CD8-positive, alpha-beta memory T cell (primary cell): ENCODE measurements at regions not wholly inside any gene's neighbourhood (a gene's known extent, or its start where the extent isn't known, plus 50 kb on each side); places are given as distances from the start of the nearest gene placed in this dataset.
A peak's percentile ranks its signal among the peaks of the same experiment; 100 is the strongest.

ENCODE experiments used
- CTCF ChIA-PET: fragments of 350-600 bp; sonication (Branson Sonifier 250); formaldehyde crosslinking; loops from one replicate; lab custom pipeline; 2021; ENCODE audit warnings: antibody characterized with exemption; lab: Charles Lee
- POLR2A ChIA-PET: fragments of 350-600 bp; sonication (Branson Sonifier 250); formaldehyde crosslinking; loops from one replicate; lab custom pipeline; 2021; ENCODE audit warnings: antibody characterized with exemption; lab: Charles Lee
- DNase-seq, 5 donors: peaks; one replicate each; pipeline versions ENCODE4 v3.0.0 to v3.0.0-alpha.2; 2020 to 2022; ENCODE audit warnings: mixed read lengths in 1 of 5
- H3K27ac ChIP-seq: one replicate; pipeline ENCODE4 v1.7.0; 2013; ENCODE audit warnings: low read depth, mild to moderate bottlenecking, low read length, moderate library complexity
- H3K27me3 ChIP-seq: 2 replicates; pipeline ENCODE4 v1.7.0; 2013; ENCODE audit warnings: low read length, mild to moderate bottlenecking; ENCODE audit not compliant: insufficient read depth, poor library complexity, severe bottlenecking
- H3K36me3 ChIP-seq: 2 replicates; pipeline ENCODE4 v1.7.0; 2013; ENCODE audit warnings: mild to moderate bottlenecking, low read length, moderate library complexity; ENCODE audit not compliant: insufficient read depth
- H3K4me1 ChIP-seq: 2 replicates; pipeline ENCODE4 v1.7.0; 2013; ENCODE audit warnings: mild to moderate bottlenecking, low read length, moderate library complexity; ENCODE audit not compliant: insufficient read depth
- H3K4me3 ChIP-seq: 2 replicates; pipeline ENCODE4 v1.7.0; 2013; ENCODE audit warnings: mild to moderate bottlenecking, low read length
- H3K9me3 ChIP-seq: 2 replicates; pipeline ENCODE4 v1.7.0; 2013; ENCODE audit warnings: mild to moderate bottlenecking, low read length
- H3K27ac Mint-ChIP-seq, 8 donors: one replicate each; pipeline ENCODE4 v1.8.0; 2020 to 2021; ENCODE audit warnings: mixed read lengths in 8 of 8, mild to moderate bottlenecking in 6 of 8, inconsistent platforms in 3 of 8, moderate library complexity in 3 of 8
- H3K27me3 Mint-ChIP-seq, 2 donors: one replicate each; pipeline ENCODE4 v1.8.0; 2020 to 2021; ENCODE audit warnings: mixed read lengths in 2 of 2, mild to moderate bottlenecking in 1 of 2, moderate library complexity in 1 of 2
- H3K36me3 Mint-ChIP-seq, 3 donors: one replicate each; pipeline ENCODE4 v1.8.0; 2020 to 2021; ENCODE audit warnings: mixed read lengths in 3 of 3, inconsistent platforms in 1 of 3, mild to moderate bottlenecking in 1 of 3
- H3K4me1 Mint-ChIP-seq, 3 donors: one replicate each; pipeline ENCODE4 v1.8.0; 2020 to 2021; ENCODE audit warnings: mixed read lengths in 3 of 3, inconsistent platforms in 1 of 3, mild to moderate bottlenecking in 1 of 3
- H3K4me3 Mint-ChIP-seq, 7 donors: one replicate each; pipeline ENCODE4 v1.8.0; 2020 to 2021; ENCODE audit warnings: mixed read lengths in 7 of 7, mild to moderate bottlenecking in 6 of 7, moderate library complexity in 4 of 7, inconsistent platforms in 2 of 7
- H3K9me3 Mint-ChIP-seq, 5 donors: one replicate each; pipeline ENCODE4 v1.8.0; 2020 to 2022; ENCODE audit warnings: mixed read lengths in 5 of 5, mild to moderate bottlenecking in 3 of 5, moderate library complexity in 2 of 5, inconsistent platforms in 1 of 5

GRCh38 chr2:8174641-8175257 lies 507.1 kb upstream of the ID2 start:
- peaks cover 0 to 1% of the 10 kb centered on the region in 2 donors for H3K27me3 Mint-ChIP-seq
- H3K27ac Mint-ChIP-seq = peak overlapping the region in 1 of 8 donors; percentile 74

GRCh38 chr2:8176887-8177286 lies 505.0 kb upstream of the ID2 start:
- Histone ChIP-seq H3K27ac (no peak overlapping the region), H3K9me3 (no peaks in the 10 kb centered on the region), H3K27me3 (no peaks in the 10 kb centered on the region), H3K4me3 (no peak overlapping the region), H3K36me3 (no peaks in the 10 kb centered on the region), H3K4me1 (no peaks in the 10 kb centered on the region)
- no peak overlapping the region for H3K4me3 Mint-ChIP-seq
- ChIA-PET POLR2A (no interaction called here), CTCF (no interaction called here)
- H3K27ac Mint-ChIP-seq = no peak overlapping the region
- H3K36me3 Mint-ChIP-seq = peaks cover 0 to 41% (median 2%) of the 10 kb centered on the region in 3 donors
- no peak for DNase-seq
- no peaks in the 10 kb centered on the region for H3K4me1 Mint-ChIP-seq
- peaks cover 0 to 1% of the 10 kb centered on the region in 2 donors for H3K27me3 Mint-ChIP-seq
- H3K9me3 Mint-ChIP-seq = peaks cover 0 to 5% (median 3%) of the 10 kb centered on the region in 5 donors

More at GRCh38 chr2:8174641-8175257, 507.1 kb upstream of the ID2 start:
- Histone ChIP-seq H3K36me3 (no peaks in the 10 kb centered on the region), H3K4me3 (no peak overlapping the region), H3K27ac (no peak overlapping the region), H3K4me1 (no peaks in the 10 kb centered on the region), H3K9me3 (no peaks in the 10 kb centered on the region), H3K27me3 (no peaks in the 10 kb centered on the region)
- Mint-ChIP-seq H3K4me1 (no peaks in the 10 kb centered on the region), H3K36me3 (peaks cover 0 to 33% (median 2%) of the 10 kb centered on the region in 3 donors), H3K4me3 (no peak overlapping the region), H3K9me3 (peaks cover 0 to 5% (median 3%) of the 10 kb centered on the region in 5 donors)
- no peak for DNase-seq
- CTCF ChIA-PET = no interaction called here
- POLR2A ChIA-PET = no interaction called here

- POLR2A ChIA-PET = no interaction called here
- Histone ChIP-seq H3K4me1 (no peaks in the 10 kb centered on the region), H3K4me3 (no peak overlapping the region), H3K27me3 (no peaks in the 10 kb centered on the region), H3K9me3 (no peaks in the 10 kb centered on the region), H3K27ac (no peak overlapping the region), H3K36me3 (no peaks in the 10 kb centered on the region)
- Mint-ChIP-seq H3K27ac (no peak overlapping the region), H3K36me3 (peaks cover 0 to 44% (median 2%) of the 10 kb centered on the region in 3 donors), H3K27me3 (peaks cover 0 to 1% of the 10 kb centered on the region in 2 donors), H3K4me1 (no peaks in the 10 kb centered on the region), H3K4me3 (no peak overlapping the region), H3K9me3 (peaks cover 0 to 5% (median 3%) of the 10 kb centered on the region in 5 donors)
- no peak for DNase-seq
- CTCF ChIA-PET = no interaction called here
Measured at GRCh38 chr2:8177566-8177965, 504.3 kb upstream of the ID2 start.

- Mint-ChIP-seq H3K27ac (no peak overlapping the region), H3K9me3 (peaks cover 0 to 6% (median 5%) of the 10 kb centered on the region in 5 donors), H3K36me3 (peaks cover 0 to 39% (median 0%) of the 10 kb centered on the region in 3 donors), H3K4me3 (no peak overlapping the region), H3K4me1 (no peaks in the 10 kb centered on the region), H3K27me3 (peaks cover 0 to 1% of the 10 kb centered on the region in 2 donors)
- ChIA-PET POLR2A (no interaction called here), CTCF (no interaction called here)
- Histone ChIP-seq H3K27me3 (no peaks in the 10 kb centered on the region), H3K9me3 (no peaks in the 10 kb centered on the region), H3K4me3 (no peak overlapping the region), H3K36me3 (no peaks in the 10 kb centered on the region), H3K27ac (no peak overlapping the region), H3K4me1 (no peaks in the 10 kb centered on the region)
- no peak for DNase-seq
Measured at GRCh38 chr2:8178911-8179310, 502.9 kb upstream of the ID2 start.

GRCh38 chr2:8189316-8189715 lies 492.5 kb upstream of the ID2 start:
- no peak overlapping the region for H3K4me3 ChIP-seq
- ChIA-PET POLR2A (no interaction called here), CTCF (no interaction called here)
- no peak overlapping the region for H3K27ac ChIP-seq
- Mint-ChIP-seq H3K9me3 (peaks cover 5 to 11% (median 7%) of the 10 kb centered on the region in 5 donors), H3K4me3 (no peak overlapping the region), H3K36me3 (peaks cover 0 to 5% (median 0%) of the 10 kb centered on the region in 3 donors), H3K27me3 (no peaks in the 10 kb centered on the region), H3K4me1 (no peaks in the 10 kb centered on the region), H3K27ac (no peak overlapping the region)
- H3K4me1 ChIP-seq = no peaks in the 10 kb centered on the region
- no peaks in the 10 kb centered on the region for H3K9me3 ChIP-seq
- H3K36me3 ChIP-seq = no peaks in the 10 kb centered on the region
- H3K27me3 ChIP-seq = no peaks in the 10 kb centered on the region
- DNase-seq = no peak

- DNase-seq = no peak
- H3K36me3 Mint-ChIP-seq = peaks cover 0 to 3% (median 0%) of the 10 kb centered on the region in 3 donors
Measured at GRCh38 chr2:8190279-8190678, 491.6 kb upstream of the ID2 start.

GRCh38 chr2:8191427-8191826 lies 490.4 kb upstream of the ID2 start:
- H3K4me1 ChIP-seq = no peaks in the 10 kb centered on the region
- no peaks in the 10 kb centered on the region for H3K4me1 Mint-ChIP-seq
- H3K27me3 Mint-ChIP-seq = no peaks in the 10 kb centered on the region
- no peaks in the 10 kb centered on the region for H3K36me3 ChIP-seq
- no peaks in the 10 kb centered on the region for H3K9me3 ChIP-seq
- H3K9me3 Mint-ChIP-seq = no peaks in the 10 kb centered on the region
- DNase-seq = no peak
- H3K27me3 ChIP-seq = no peaks in the 10 kb centered on the region
- no peak overlapping the region for H3K4me3 Mint-ChIP-seq
- peak overlapping the region in 1 of 8 donors; percentile 27 for H3K27ac Mint-ChIP-seq
- H3K36me3 Mint-ChIP-seq = no peaks in the 10 kb centered on the region
- POLR2A ChIA-PET = no interaction called here
- no peak overlapping the region for H3K4me3 ChIP-seq
- H3K27ac ChIP-seq = no peak overlapping the region
- CTCF ChIA-PET = no interaction called here

More at GRCh38 chr2:8190279-8190678, 491.6 kb upstream of the ID2 start:
- Histone ChIP-seq H3K27ac (no peak overlapping the region), H3K27me3 (no peaks in the 10 kb centered on the region), H3K4me1 (no peaks in the 10 kb centered on the region), H3K9me3 (no peaks in the 10 kb centered on the region), H3K36me3 (no peaks in the 10 kb centered on the region), H3K4me3 (no peak overlapping the region)
- ChIA-PET POLR2A (no interaction called here), CTCF (no interaction called here)
- no peak overlapping the region for H3K4me3 Mint-ChIP-seq
- H3K4me1 Mint-ChIP-seq = no peaks in the 10 kb centered on the region
- peaks cover 0 to 10% (median 6%) of the 10 kb centered on the region in 5 donors for H3K9me3 Mint-ChIP-seq
- no peak overlapping the region for H3K27ac Mint-ChIP-seq
- no peaks in the 10 kb centered on the region for H3K27me3 Mint-ChIP-seq

GRCh38 chr2:8193146-8193545 lies 488.7 kb upstream of the ID2 start:
- no peaks in the 10 kb centered on the region for H3K9me3 Mint-ChIP-seq
- Histone ChIP-seq H3K4me3 (no peak overlapping the region), H3K27me3 (no peaks in the 10 kb centered on the region), H3K9me3 (no peaks in the 10 kb centered on the region), H3K36me3 (no peaks in the 10 kb centered on the region), H3K27ac (no peak overlapping the region), H3K4me1 (no peaks in the 10 kb centered on the region)
- no peaks in the 10 kb centered on the region for H3K4me1 Mint-ChIP-seq
- ChIA-PET CTCF (no interaction called here), POLR2A (no interaction called here)
- peaks cover 0 to 5% (median 0%) of the 10 kb centered on the region in 3 donors for H3K36me3 Mint-ChIP-seq
- DNase-seq = no peak
- H3K4me3 Mint-ChIP-seq = no peak overlapping the region
- H3K27ac Mint-ChIP-seq = no peak overlapping the region
- no peaks in the 10 kb centered on the region for H3K27me3 Mint-ChIP-seq
